MM.1S (cell line): ENCODE measurements at regions not wholly inside any gene's neighbourhood (a gene's known extent, or its start where the extent isn't known, plus 50 kb on each side); places are given as distances from the start of the nearest gene placed in this dataset.

ENCODE experiments used
- EZH2 ChIP-seq: fragments of 300-600 bp; sonication (generic); optimal IDR thresholded peaks from 2 replicates; pipeline ENCODE3; 2017; ENCODE audit warnings: low read depth, mild to moderate bottlenecking, antibody characterized with exemption, low read length, mixed read lengths
- TF ChIP-seq, protein P1 (sequence below): fragments of 300-600 bp; sonication (generic); IDR thresholded peaks from 2 replicates; pipeline ENCODE4 v1.5.1; 2016; ENCODE audit warnings: antibody characterized with exemption, low read length, mixed read lengths

- no peak for TF ChIP-seq EZH2
- TF ChIP-seq, protein P1, sequence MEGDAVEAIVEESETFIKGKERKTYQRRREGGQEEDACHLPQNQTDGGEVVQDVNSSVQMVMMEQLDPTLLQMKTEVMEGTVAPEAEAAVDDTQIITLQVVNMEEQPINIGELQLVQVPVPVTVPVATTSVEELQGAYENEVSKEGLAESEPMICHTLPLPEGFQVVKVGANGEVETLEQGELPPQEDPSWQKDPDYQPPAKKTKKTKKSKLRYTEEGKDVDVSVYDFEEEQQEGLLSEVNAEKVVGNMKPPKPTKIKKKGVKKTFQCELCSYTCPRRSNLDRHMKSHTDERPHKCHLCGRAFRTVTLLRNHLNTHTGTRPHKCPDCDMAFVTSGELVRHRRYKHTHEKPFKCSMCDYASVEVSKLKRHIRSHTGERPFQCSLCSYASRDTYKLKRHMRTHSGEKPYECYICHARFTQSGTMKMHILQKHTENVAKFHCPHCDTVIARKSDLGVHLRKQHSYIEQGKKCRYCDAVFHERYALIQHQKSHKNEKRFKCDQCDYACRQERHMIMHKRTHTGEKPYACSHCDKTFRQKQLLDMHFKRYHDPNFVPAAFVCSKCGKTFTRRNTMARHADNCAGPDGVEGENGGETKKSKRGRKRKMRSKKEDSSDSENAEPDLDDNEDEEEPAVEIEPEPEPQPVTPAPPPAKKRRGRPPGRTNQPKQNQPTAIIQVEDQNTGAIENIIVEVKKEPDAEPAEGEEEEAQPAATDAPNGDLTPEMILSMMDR: no peak
Measured at GRCh38 chr1:216818284-216818683, 95.1 kb upstream of the ESRRG start.
